Mammary epithelial cell (primary cell): ENCODE measurements at regions not wholly inside any gene's neighbourhood (a gene's known extent, or its start where the extent isn't known, plus 50 kb on each side); places are given as distances from the start of the nearest gene placed in this dataset.

Experiments
- EZH2 ChIP-seq: IDR thresholded peaks from 2 replicates; pipeline ENCODE4 v1.6.1; 2012; ENCODE audit warnings: low read length, inconsistent platforms, borderline replicate concordance
- TF ChIP-seq, protein P1 (sequence below), 2 donors: IDR thresholded peaks in 1 of 2; conservative IDR thresholded peaks in 1 of 2; 2 replicates each; pipeline ENCODE4 v1.5.1; 2011 to 2012; ENCODE audit warnings: inconsistent platforms in 2 of 2, low read length in 2 of 2, mild to moderate bottlenecking in 2 of 2, control low read depth in 1 of 2, low read depth in 1 of 2; ENCODE audit not compliant: insufficient read depth in 1 of 2; ENCODE audit errors: extremely low read depth in 1 of 2

DNA sequence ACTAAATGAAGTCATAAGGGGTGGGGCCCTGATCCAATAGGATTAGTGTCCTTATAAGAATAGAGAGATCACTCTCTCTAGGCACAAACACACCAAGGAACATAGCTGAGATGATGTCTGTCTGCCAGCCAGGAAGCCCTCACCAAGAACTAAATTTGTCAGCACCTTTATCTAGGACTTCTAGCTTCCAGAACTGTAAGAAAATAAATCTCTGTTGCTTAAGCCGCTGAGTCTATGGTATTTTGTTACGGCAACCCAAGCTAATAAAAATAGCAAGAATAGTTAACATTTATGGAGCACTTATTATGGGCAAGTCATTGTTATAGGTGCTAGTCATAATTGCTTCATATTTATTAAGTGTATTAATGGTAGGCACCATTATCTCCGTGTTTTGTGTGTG is 249.6 kb downstream of the MSRB3 start:
- TF ChIP-seq, protein P1, sequence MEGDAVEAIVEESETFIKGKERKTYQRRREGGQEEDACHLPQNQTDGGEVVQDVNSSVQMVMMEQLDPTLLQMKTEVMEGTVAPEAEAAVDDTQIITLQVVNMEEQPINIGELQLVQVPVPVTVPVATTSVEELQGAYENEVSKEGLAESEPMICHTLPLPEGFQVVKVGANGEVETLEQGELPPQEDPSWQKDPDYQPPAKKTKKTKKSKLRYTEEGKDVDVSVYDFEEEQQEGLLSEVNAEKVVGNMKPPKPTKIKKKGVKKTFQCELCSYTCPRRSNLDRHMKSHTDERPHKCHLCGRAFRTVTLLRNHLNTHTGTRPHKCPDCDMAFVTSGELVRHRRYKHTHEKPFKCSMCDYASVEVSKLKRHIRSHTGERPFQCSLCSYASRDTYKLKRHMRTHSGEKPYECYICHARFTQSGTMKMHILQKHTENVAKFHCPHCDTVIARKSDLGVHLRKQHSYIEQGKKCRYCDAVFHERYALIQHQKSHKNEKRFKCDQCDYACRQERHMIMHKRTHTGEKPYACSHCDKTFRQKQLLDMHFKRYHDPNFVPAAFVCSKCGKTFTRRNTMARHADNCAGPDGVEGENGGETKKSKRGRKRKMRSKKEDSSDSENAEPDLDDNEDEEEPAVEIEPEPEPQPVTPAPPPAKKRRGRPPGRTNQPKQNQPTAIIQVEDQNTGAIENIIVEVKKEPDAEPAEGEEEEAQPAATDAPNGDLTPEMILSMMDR (conservative IDR thresholded peaks at IDR 0.05 in 1 of 2, IDR thresholded peaks at IDR 0.05 in 1 of 2; ENCODE audit: extremely low read depth in 1 of 2, insufficient read depth in 1 of 2, low read depth in 1 of 2, low read length in 2 of 2) = no peak
- no peak for TF ChIP-seq EZH2
